ENCODE measurements at regions not wholly inside any gene's neighbourhood (a gene's known extent, or its start where the extent isn't known, plus 50 kb on each side); places are given as distances from the start of the nearest gene placed in this dataset.

GRCh38 chr15:94033014-94033682 is 198.2 kb upstream of the MCTP2 start:
- H3K9me3 ChIP-seq (ENCODE audit: control insufficient read depth in 2 of 3, low read length in 3 of 3): no peaks in the 10 kb centered on the region
- DNase-seq (no peak), ATAC-seq (no peak)
- no peaks in the 10 kb centered on the region for H3K27me3 ChIP-seq (ENCODE audit: control insufficient read depth in 2 of 2, insufficient read depth in 2 of 2, low read length in 2 of 2)
- H3K27ac Mint-ChIP-seq: no peak overlapping the region
- H3K36me3 Mint-ChIP-seq: peaks cover 0 to 2% (median 0%) of the 10 kb centered on the region in 5 donors
- H3K4me1 Mint-ChIP-seq: no peaks in the 10 kb centered on the region
- no peak overlapping the region for H3K4me3 ChIP-seq (ENCODE audit: low read length)
- H3K27me3 Mint-ChIP-seq: peaks cover 5 to 52% (median 16%) of the 10 kb centered on the region in 5 donors
- intact Hi-C loops (cut with micrococcal nuclease): no loop called here
- ChIA-PET CTCF (no interaction called here), POLR2A (no interaction called here)
- H3K27ac ChIP-seq (ENCODE audit: low read depth, low read length): no peak overlapping the region
- peaks cover 0 to 7% (median 0%) of the 10 kb centered on the region in 11 donors for H3K9me3 Mint-ChIP-seq
- no peaks in the 10 kb centered on the region for H3K36me3 ChIP-seq (ENCODE audit: control insufficient read depth in 2 of 3, insufficient read depth in 3 of 3, low read length in 3 of 3)
- no peaks in the 10 kb centered on the region for H3K4me1 ChIP-seq (ENCODE audit: control insufficient read depth in 2 of 2, insufficient read depth in 2 of 2, low read length in 2 of 2)
- H3K4me3 Mint-ChIP-seq: no peak overlapping the region

DNA sequence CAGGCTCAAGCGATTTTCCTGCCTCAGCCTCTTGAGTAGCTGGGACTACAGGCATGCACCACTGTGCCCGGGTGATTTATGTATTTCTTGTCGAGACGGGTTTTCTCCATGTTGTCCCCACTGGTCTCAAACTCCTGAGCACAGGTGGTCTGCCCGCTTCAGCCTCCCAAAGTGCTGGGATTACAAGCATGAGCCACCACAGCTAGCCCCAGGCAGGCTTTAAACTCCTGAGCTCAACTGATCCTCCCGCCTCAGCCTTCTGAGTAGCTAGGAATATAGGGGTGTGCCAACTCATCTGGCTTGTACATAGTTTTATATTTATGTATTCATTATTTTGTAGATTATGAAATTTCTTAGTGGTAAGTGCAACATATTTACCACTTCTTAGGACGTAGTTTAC is 198.8 kb upstream of the MCTP2 start:
- Mint-ChIP-seq H3K27me3 (peaks cover 7 to 48% (median 16%) of the 10 kb centered on the region in 5 donors), H3K9me3 (peaks cover 0 to 2% (median 0%) of the 10 kb centered on the region in 11 donors), H3K4me3 (no peak overlapping the region), H3K27ac (no peak overlapping the region), H3K36me3 (no peaks in the 10 kb centered on the region), H3K4me1 (no peaks in the 10 kb centered on the region)
- ATAC-seq: no peak
- DNase-seq: no peak
- no peaks in the 10 kb centered on the region for H3K9me3 ChIP-seq (ENCODE audit: control insufficient read depth in 2 of 3, low read length in 3 of 3)
- no peaks in the 10 kb centered on the region for H3K36me3 ChIP-seq (ENCODE audit: control insufficient read depth in 2 of 3, insufficient read depth in 3 of 3, low read length in 3 of 3)
- ChIA-PET POLR2A (no interaction called here), CTCF (no interaction called here)
- intact Hi-C loops (cut with micrococcal nuclease): no loop called here
- no peak overlapping the region for H3K27ac ChIP-seq (ENCODE audit: low read depth, low read length)
- H3K27me3 ChIP-seq (ENCODE audit: control insufficient read depth in 2 of 2, insufficient read depth in 2 of 2, low read length in 2 of 2): no peaks in the 10 kb centered on the region
- no peaks in the 10 kb centered on the region for H3K4me1 ChIP-seq (ENCODE audit: control insufficient read depth in 2 of 2, insufficient read depth in 2 of 2, low read length in 2 of 2)
- no peak overlapping the region for H3K4me3 ChIP-seq (ENCODE audit: low read length)

DNA sequence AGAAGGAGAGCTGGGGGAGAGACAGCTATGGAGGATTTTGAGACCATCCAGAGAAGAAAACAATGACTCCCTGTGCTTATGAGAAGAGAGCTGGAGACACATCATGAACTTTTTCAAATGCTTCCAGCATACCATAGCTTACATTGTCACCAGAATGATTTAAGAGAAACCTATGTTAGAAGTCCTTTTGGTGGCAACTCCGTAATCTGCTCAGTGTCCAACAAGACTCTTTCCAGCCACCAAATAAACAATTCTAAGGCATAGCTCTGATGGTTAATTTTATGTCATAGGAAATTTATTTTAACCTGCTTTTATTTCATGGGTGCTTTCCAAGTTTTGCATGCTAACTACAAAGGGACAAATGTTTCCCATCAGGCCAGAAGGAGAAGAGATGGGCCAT is 200.3 kb upstream of the MCTP2 start:
- ATAC-seq (no peak), DNase-seq (no peak)
- Mint-ChIP-seq H3K36me3 (no peaks in the 10 kb centered on the region), H3K9me3 (peaks cover 0 to 2% (median 0%) of the 10 kb centered on the region in 11 donors), H3K27ac (no peak overlapping the region), H3K27me3 (peaks cover 9 to 41% (median 13%) of the 10 kb centered on the region in 5 donors), H3K4me1 (no peaks in the 10 kb centered on the region), H3K4me3 (no peak overlapping the region)
- Histone ChIP-seq H3K4me1 (ENCODE audit: control insufficient read depth in 2 of 2, insufficient read depth in 2 of 2, low read length in 2 of 2) (no peaks in the 10 kb centered on the region), H3K4me3 (ENCODE audit: low read length) (no peak overlapping the region), H3K27ac (ENCODE audit: low read depth, low read length) (no peak overlapping the region), H3K36me3 (ENCODE audit: control insufficient read depth in 2 of 3, insufficient read depth in 3 of 3, low read length in 3 of 3) (no peaks in the 10 kb centered on the region), H3K9me3 (ENCODE audit: control insufficient read depth in 2 of 3, low read length in 3 of 3) (no peaks in the 10 kb centered on the region), H3K27me3 (ENCODE audit: control insufficient read depth in 2 of 2, insufficient read depth in 2 of 2, low read length in 2 of 2) (no peaks in the 10 kb centered on the region)
- ChIA-PET CTCF (interaction anchor here (0.9 kb wide), 1 partner anchor 10 kb away, joined by 3 read pairs; no protein-coding TSS in a partner anchor), POLR2A (no interaction called here)
- intact Hi-C loops (cut with micrococcal nuclease): no loop called here

DNA sequence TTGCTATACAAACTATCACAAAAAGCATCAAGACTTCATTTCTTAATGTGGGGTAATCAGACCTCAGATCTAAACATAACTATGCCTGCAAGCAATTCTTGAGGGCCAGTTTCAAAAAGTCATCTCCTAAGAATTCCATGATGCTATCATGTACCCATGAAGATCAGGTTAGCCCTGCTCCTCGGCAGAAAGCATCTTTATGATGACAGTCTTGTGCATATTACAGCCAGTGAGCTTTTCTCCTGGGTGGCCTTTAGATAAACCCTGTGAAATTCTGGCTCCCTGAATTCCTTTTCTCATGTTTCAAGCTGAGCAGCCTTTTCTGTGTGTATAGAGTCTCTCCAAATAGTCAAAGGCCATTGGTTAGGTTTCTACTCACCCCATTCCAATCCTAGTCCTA is 201.9 kb upstream of the MCTP2 start:
- ChIA-PET CTCF (no interaction called here), POLR2A (no interaction called here)
- H3K27ac ChIP-seq (ENCODE audit: low read depth, low read length): no peak overlapping the region
- no peaks in the 10 kb centered on the region for H3K36me3 Mint-ChIP-seq
- H3K9me3 ChIP-seq (ENCODE audit: control insufficient read depth in 2 of 3, low read length in 3 of 3): no peaks in the 10 kb centered on the region
- no peak overlapping the region for H3K27ac Mint-ChIP-seq
- H3K9me3 Mint-ChIP-seq: peaks cover 0 to 2% (median 0%) of the 10 kb centered on the region in 11 donors
- H3K36me3 ChIP-seq (ENCODE audit: control insufficient read depth in 2 of 3, insufficient read depth in 3 of 3, low read length in 3 of 3): no peaks in the 10 kb centered on the region
- H3K27me3 ChIP-seq (ENCODE audit: control insufficient read depth in 2 of 2, insufficient read depth in 2 of 2, low read length in 2 of 2): no peaks in the 10 kb centered on the region
- no peak overlapping the region for H3K4me3 ChIP-seq (ENCODE audit: low read length)
- ATAC-seq (no peak), DNase-seq (no peak)
- no peaks in the 10 kb centered on the region for H3K4me1 Mint-ChIP-seq
- no peak overlapping the region for H3K4me3 Mint-ChIP-seq
- H3K4me1 ChIP-seq (ENCODE audit: control insufficient read depth in 2 of 2, insufficient read depth in 2 of 2, low read length in 2 of 2): no peaks in the 10 kb centered on the region
- H3K27me3 Mint-ChIP-seq: peaks cover 9 to 39% (median 19%) of the 10 kb centered on the region in 5 donors
- intact Hi-C loops (cut with micrococcal nuclease): no loop called here

GRCh38 chr15:94028809-94029208 is 202.6 kb upstream of the MCTP2 start:
- H3K4me1 Mint-ChIP-seq: no peaks in the 10 kb centered on the region
- H3K9me3 ChIP-seq (ENCODE audit: control insufficient read depth in 2 of 3, low read length in 3 of 3): no peaks in the 10 kb centered on the region
- POLR2A ChIA-PET: no interaction called here
- H3K4me3 Mint-ChIP-seq: no peak overlapping the region
- H3K4me1 ChIP-seq (ENCODE audit: control insufficient read depth in 2 of 2, insufficient read depth in 2 of 2, low read length in 2 of 2): no peaks in the 10 kb centered on the region
- no peak overlapping the region for H3K27ac Mint-ChIP-seq
- ATAC-seq: no peak
- H3K27ac ChIP-seq (ENCODE audit: low read depth, low read length): no peak overlapping the region
- H3K9me3 Mint-ChIP-seq: peaks cover 0 to 2% (median 0%) of the 10 kb centered on the region in 11 donors
- H3K27me3 ChIP-seq (ENCODE audit: control insufficient read depth in 2 of 2, insufficient read depth in 2 of 2, low read length in 2 of 2): no peaks in the 10 kb centered on the region
- DNase-seq: no peak
- no peak overlapping the region for H3K4me3 ChIP-seq (ENCODE audit: low read length)
- H3K27me3 Mint-ChIP-seq: peaks cover 9 to 36% (median 20%) of the 10 kb centered on the region in 5 donors
- CTCF ChIA-PET: no interaction called here
- H3K36me3 ChIP-seq (ENCODE audit: control insufficient read depth in 2 of 3, insufficient read depth in 3 of 3, low read length in 3 of 3): no peaks in the 10 kb centered on the region
- intact Hi-C loops (cut with micrococcal nuclease): no loop called here
- no peaks in the 10 kb centered on the region for H3K36me3 Mint-ChIP-seq

DNA sequence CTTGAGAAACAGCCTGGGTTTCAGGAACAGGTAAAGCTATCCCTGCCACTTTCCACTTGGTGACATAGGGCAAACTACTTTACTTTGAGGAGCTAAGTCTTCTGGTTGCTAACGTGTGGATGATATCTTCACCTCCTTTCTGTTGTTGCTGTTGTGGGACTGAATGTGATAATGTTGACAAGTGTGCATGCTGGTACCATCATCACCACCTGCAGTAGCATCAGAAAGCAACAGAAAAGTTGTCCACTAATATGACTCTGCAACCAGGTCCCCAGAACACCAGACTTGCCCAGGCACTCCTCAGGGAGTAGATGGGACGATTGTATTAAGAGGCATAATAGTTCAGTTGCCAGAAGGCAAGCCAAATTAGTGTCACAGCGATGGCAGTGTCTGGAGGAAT is 203.2 kb upstream of the MCTP2 start:
- Histone ChIP-seq H3K9me3 (ENCODE audit: control insufficient read depth in 2 of 3, low read length in 3 of 3) (no peaks in the 10 kb centered on the region), H3K27ac (ENCODE audit: low read depth, low read length) (no peak overlapping the region), H3K4me3 (ENCODE audit: low read length) (no peak overlapping the region), H3K36me3 (ENCODE audit: control insufficient read depth in 2 of 3, insufficient read depth in 3 of 3, low read length in 3 of 3) (no peaks in the 10 kb centered on the region), H3K27me3 (ENCODE audit: control insufficient read depth in 2 of 2, insufficient read depth in 2 of 2, low read length in 2 of 2) (no peaks in the 10 kb centered on the region), H3K4me1 (ENCODE audit: control insufficient read depth in 2 of 2, insufficient read depth in 2 of 2, low read length in 2 of 2) (no peaks in the 10 kb centered on the region)
- Mint-ChIP-seq H3K4me3 (no peak overlapping the region), H3K27me3 (peaks cover 9 to 36% (median 26%) of the 10 kb centered on the region in 5 donors), H3K9me3 (peaks cover 0 to 2% (median 0%) of the 10 kb centered on the region in 11 donors), H3K27ac (no peak overlapping the region), H3K4me1 (no peaks in the 10 kb centered on the region), H3K36me3 (no peaks in the 10 kb centered on the region)
- no peak for ATAC-seq
- ChIA-PET POLR2A (no interaction called here), CTCF (no interaction called here)
- intact Hi-C loops (cut with micrococcal nuclease): no loop called here
- no peak for DNase-seq

GRCh38 chr15:94027581-94027980 is 203.8 kb upstream of the MCTP2 start:
- no peaks in the 10 kb centered on the region for H3K4me1 Mint-ChIP-seq
- H3K36me3 Mint-ChIP-seq: no peaks in the 10 kb centered on the region

More at GRCh38 chr15:94027581-94027980, 203.8 kb upstream of the MCTP2 start:
- intact Hi-C loops (cut with micrococcal nuclease): no loop called here
- no peak for DNase-seq
- Mint-ChIP-seq H3K9me3 (peaks cover 0 to 2% (median 0%) of the 10 kb centered on the region in 11 donors), H3K27ac (no peak overlapping the region), H3K4me3 (no peak overlapping the region), H3K27me3 (peaks cover 9 to 33% (median 26%) of the 10 kb centered on the region in 5 donors)
- no peak for ATAC-seq
- ChIA-PET POLR2A (no interaction called here), CTCF (no interaction called here)
- Histone ChIP-seq H3K27ac (ENCODE audit: low read depth, low read length) (no peak overlapping the region), H3K4me3 (ENCODE audit: low read length) (no peak overlapping the region), H3K4me1 (ENCODE audit: control insufficient read depth in 2 of 2, insufficient read depth in 2 of 2, low read length in 2 of 2) (no peaks in the 10 kb centered on the region), H3K36me3 (ENCODE audit: control insufficient read depth in 2 of 3, insufficient read depth in 3 of 3, low read length in 3 of 3) (no peaks in the 10 kb centered on the region), H3K27me3 (ENCODE audit: control insufficient read depth in 2 of 2, insufficient read depth in 2 of 2, low read length in 2 of 2) (no peaks in the 10 kb centered on the region), H3K9me3 (ENCODE audit: control insufficient read depth in 2 of 3, low read length in 3 of 3) (no peaks in the 10 kb centered on the region)

All from naive thymus-derived CD4-positive, alpha-beta T cell (primary cell).